Epidermal melanocyte (primary cell): ENCODE measurements at regions not wholly inside any gene's neighbourhood (a gene's known extent, or its start where the extent isn't known, plus 50 kb on each side); places are given as distances from the start of the nearest gene placed in this dataset.

ENCODE experiments used
- DNase-seq: peaks from one replicate; pipeline ENCODE4 v3.0.0; 2011; ENCODE audit warnings: low spot score; ENCODE audit not compliant: insufficient read length

GRCh38 chr1:38474738-38475623 lies 384.6 kb downstream of the RRAGC start:
- no peak for DNase-seq

- no peak for DNase-seq
These were observed 393.1 kb downstream of the RRAGC start for GRCh38 chr1:38466487-38466886.

- no peak for DNase-seq
These were observed 394.1 kb downstream of the RRAGC start for GRCh38 chr1:38465460-38465859.

- DNase-seq: no peak
These were observed 395.4 kb downstream of the RRAGC start for GRCh38 chr1:38464071-38464661.

- no peak for DNase-seq
These were observed 396.5 kb downstream of the RRAGC start for GRCh38 chr1:38463074-38463473.

- DNase-seq: no peak
These were observed 403.1 kb downstream of the RRAGC start for GRCh38 chr1:38456531-38456876.

GRCh38 chr1:38455829-38456530 lies 403.6 kb downstream of the RRAGC start:
- no peak for DNase-seq

GRCh38 chr1:38454749-38455441 lies 404.7 kb downstream of the RRAGC start:
- no peak for DNase-seq

- no peak for DNase-seq
These were observed 405.3 kb downstream of the RRAGC start for GRCh38 chr1:38454236-38454635.

- no peak for DNase-seq
These were observed 405.7 kb upstream of the POU3F1 start for GRCh38 chr1:38452246-38452645.

- no peak for DNase-seq
These were observed 405.0 kb upstream of the POU3F1 start for GRCh38 chr1:38451541-38451993.

GRCh38 chr1:38448893-38449292 lies 402.3 kb upstream of the POU3F1 start:
- no peak for DNase-seq

- DNase-seq: no peak
These were observed 400.3 kb upstream of the POU3F1 start for GRCh38 chr1:38446936-38447335.

- no peak for DNase-seq
These were observed 398.3 kb upstream of the POU3F1 start for GRCh38 chr1:38444770-38445442.

- no peak for DNase-seq
These were observed 397.7 kb upstream of the POU3F1 start for GRCh38 chr1:38444311-38444710.

- no peak for DNase-seq
These were observed 393.8 kb upstream of the POU3F1 start for GRCh38 chr1:38440402-38440801.

- DNase-seq: no peak
These were observed 390.2 kb upstream of the POU3F1 start for GRCh38 chr1:38436749-38437148.

- DNase-seq: no peak
These were observed 389.4 kb upstream of the POU3F1 start for GRCh38 chr1:38436006-38436405.

GRCh38 chr1:38433084-38433722 lies 386.6 kb upstream of the POU3F1 start:
- no peak for DNase-seq

GRCh38 chr1:38431535-38432376 lies 385.2 kb upstream of the POU3F1 start:
- no peak for DNase-seq
